ENCODE measurements at regions not wholly inside any gene's neighbourhood (a gene's known extent, or its start where the extent isn't known, plus 50 kb on each side); places are given as distances from the start of the nearest gene placed in this dataset.

DNA sequence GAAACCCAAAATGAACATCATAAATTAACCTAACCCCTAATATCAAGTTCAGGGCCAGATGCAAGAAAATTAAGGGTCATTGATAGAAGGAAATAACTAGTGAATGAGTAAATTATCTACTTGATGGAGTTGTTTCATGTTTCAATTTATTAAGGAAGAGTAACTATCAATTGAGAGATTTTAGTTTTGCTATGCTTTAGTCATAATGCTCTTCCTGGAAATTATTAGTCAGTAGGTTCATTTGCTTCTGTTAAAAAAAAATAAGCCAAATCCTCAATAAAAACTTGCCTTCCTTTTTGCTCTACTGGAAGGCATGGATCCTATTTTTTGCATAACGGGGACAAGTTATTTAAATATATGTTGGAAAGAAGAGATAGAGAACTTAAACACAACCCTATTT, 59.0 kb upstream of the HIF1A start:
- H3K79me2 ChIP-seq (ENCODE audit: insufficient read depth, low read length): no peaks in the 10 kb centered on the region
- H3K4me2 ChIP-seq (ENCODE audit: low read length): no peak overlapping the region
- no peaks in the 10 kb centered on the region for H3K4me1 ChIP-seq (ENCODE audit: control insufficient read depth in 1 of 2, insufficient read depth in 2 of 2, low read length in 2 of 2)
- H3K27ac ChIP-seq (ENCODE audit: low read depth, low read length): no peak overlapping the region
- H3K9me3 ChIP-seq (ENCODE audit: control insufficient read depth in 1 of 2, insufficient read depth in 1 of 2, low read depth in 1 of 2, low read length in 2 of 2): no peaks in the 10 kb centered on the region
- ChIA-PET POLR2A (no interaction called here), RAD21 (ENCODE audit: low non-redundant PET in 1 of 2, low total read pairs in 2 of 2, uncharacterized antibody in 2 of 2, unreplicated experiment in 2 of 2) (no interaction called here), CTCF (no interaction called here)
- no peaks in the 10 kb centered on the region for H4K20me1 ChIP-seq (ENCODE audit: insufficient read depth)
- H3K4me3 ChIP-seq (replicated peaks in 1 of 2; ENCODE audit: low read depth in 1 of 2, low read length in 2 of 2): no peak overlapping the region
- TF ChIP-seq, protein P1, sequence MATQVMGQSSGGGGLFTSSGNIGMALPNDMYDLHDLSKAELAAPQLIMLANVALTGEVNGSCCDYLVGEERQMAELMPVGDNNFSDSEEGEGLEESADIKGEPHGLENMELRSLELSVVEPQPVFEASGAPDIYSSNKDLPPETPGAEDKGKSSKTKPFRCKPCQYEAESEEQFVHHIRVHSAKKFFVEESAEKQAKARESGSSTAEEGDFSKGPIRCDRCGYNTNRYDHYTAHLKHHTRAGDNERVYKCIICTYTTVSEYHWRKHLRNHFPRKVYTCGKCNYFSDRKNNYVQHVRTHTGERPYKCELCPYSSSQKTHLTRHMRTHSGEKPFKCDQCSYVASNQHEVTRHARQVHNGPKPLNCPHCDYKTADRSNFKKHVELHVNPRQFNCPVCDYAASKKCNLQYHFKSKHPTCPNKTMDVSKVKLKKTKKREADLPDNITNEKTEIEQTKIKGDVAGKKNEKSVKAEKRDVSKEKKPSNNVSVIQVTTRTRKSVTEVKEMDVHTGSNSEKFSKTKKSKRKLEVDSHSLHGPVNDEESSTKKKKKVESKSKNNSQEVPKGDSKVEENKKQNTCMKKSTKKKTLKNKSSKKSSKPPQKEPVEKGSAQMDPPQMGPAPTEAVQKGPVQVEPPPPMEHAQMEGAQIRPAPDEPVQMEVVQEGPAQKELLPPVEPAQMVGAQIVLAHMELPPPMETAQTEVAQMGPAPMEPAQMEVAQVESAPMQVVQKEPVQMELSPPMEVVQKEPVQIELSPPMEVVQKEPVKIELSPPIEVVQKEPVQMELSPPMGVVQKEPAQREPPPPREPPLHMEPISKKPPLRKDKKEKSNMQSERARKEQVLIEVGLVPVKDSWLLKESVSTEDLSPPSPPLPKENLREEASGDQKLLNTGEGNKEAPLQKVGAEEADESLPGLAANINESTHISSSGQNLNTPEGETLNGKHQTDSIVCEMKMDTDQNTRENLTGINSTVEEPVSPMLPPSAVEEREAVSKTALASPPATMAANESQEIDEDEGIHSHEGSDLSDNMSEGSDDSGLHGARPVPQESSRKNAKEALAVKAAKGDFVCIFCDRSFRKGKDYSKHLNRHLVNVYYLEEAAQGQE (IDR thresholded peaks at IDR 0.05; ENCODE audit: low read depth): no peak
- TF ChIP-seq ELF1 (IDR thresholded peaks at IDR 0.05; ENCODE audit: borderline replicate concordance, low read depth): no peak
- no peak for TF ChIP-seq FOSL1 (IDR thresholded peaks at IDR 0.05; ENCODE audit: low read depth)
- TF ChIP-seq YY1 (IDR thresholded peaks at IDR 0.05; ENCODE audit: extremely low read depth, insufficient replicate concordance, low read depth, low read length): no peak
- TF ChIP-seq, protein P2, sequence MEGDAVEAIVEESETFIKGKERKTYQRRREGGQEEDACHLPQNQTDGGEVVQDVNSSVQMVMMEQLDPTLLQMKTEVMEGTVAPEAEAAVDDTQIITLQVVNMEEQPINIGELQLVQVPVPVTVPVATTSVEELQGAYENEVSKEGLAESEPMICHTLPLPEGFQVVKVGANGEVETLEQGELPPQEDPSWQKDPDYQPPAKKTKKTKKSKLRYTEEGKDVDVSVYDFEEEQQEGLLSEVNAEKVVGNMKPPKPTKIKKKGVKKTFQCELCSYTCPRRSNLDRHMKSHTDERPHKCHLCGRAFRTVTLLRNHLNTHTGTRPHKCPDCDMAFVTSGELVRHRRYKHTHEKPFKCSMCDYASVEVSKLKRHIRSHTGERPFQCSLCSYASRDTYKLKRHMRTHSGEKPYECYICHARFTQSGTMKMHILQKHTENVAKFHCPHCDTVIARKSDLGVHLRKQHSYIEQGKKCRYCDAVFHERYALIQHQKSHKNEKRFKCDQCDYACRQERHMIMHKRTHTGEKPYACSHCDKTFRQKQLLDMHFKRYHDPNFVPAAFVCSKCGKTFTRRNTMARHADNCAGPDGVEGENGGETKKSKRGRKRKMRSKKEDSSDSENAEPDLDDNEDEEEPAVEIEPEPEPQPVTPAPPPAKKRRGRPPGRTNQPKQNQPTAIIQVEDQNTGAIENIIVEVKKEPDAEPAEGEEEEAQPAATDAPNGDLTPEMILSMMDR (IDR thresholded peaks at IDR 0.05 in 2 of 3, conservative IDR thresholded peaks at IDR 0.05 in 1 of 3; ENCODE audit: borderline replicate concordance in 1 of 3, insufficient read depth in 1 of 3, low read depth in 2 of 3, low read length in 2 of 3): no peak
- TF ChIP-seq SIN3A (IDR thresholded peaks at IDR 0.05; ENCODE audit: low read depth): no peak
- H3K9ac ChIP-seq (ENCODE audit: low read length): no peak overlapping the region
- no peak overlapping the region for H2AFZ ChIP-seq (ENCODE audit: low read depth, low read length, poor library complexity, severe bottlenecking)
- no TSS peak for BruUV-seq (replicated peaks)
- no peaks in the 10 kb centered on the region for H3K9me2 ChIP-seq (ENCODE audit: insufficient read depth)
- no peak for DNase-seq (ENCODE audit: low read depth, low spot score)
- H3K36me3 ChIP-seq (ENCODE audit: control insufficient read depth in 1 of 2, insufficient read depth in 2 of 2, low read length in 2 of 2): no peaks in the 10 kb centered on the region
- intact Hi-C loops (cut with micrococcal nuclease): no loop called here
- H3K27me3 ChIP-seq (ENCODE audit: insufficient read depth, low read length): no peaks in the 10 kb centered on the region
- ATAC-seq: no peak
